Transverse colon (tissue), 4 donors: ENCODE measurements at regions not wholly inside any gene's neighbourhood (a gene's known extent, or its start where the extent isn't known, plus 50 kb on each side); places are given as distances from the start of the nearest gene placed in this dataset.

Source experiments
- POLR2AphosphoS5 ChIP-seq, 3 donors: sonication (generic); formaldehyde crosslinking; IDR thresholded peaks; one replicate each; pipeline ENCODE4 v1.6.1; 2016; ENCODE audit warnings: antibody characterized with exemption in 3 of 3
- TF ChIP-seq, protein P1 (sequence below), 5 experiments: fragments of 200-600 bp in 3 of 5; fragments of 450-650 bp in 2 of 5; sonication (generic) in 3 of 5; IDR thresholded peaks; 1 replicate in 2 of 5; 2 replicates in 3 of 5; pipeline ENCODE4 v1.5.1; 2016 to 2017; ENCODE audit warnings: antibody characterized with exemption in 5 of 5, inconsistent platforms in 3 of 5, mild to moderate bottlenecking in 2 of 5, moderate library complexity in 1 of 5

DNA sequence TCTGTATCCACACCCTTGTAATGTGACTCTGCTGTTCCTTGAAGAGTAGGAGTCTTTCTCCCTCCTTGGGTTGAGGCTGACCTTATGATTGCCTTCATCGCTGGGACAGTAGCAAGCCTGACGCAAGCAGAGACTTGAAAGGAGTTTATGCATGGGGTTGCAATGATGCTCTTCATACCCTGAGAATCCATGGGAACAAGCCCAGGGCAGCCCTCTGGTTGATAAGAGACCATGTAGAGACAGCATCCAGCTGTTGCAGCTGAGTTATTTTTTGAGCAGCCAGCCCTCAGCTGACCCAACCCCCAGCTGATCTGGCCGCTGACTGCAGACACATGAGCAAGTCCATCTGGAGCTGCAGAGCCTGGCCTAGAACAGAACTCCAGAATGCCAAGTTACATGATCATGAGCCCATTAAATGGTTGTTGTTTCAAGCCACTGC lies 60.6 kb upstream of the ARNT2 start:
- TF ChIP-seq, protein P1, sequence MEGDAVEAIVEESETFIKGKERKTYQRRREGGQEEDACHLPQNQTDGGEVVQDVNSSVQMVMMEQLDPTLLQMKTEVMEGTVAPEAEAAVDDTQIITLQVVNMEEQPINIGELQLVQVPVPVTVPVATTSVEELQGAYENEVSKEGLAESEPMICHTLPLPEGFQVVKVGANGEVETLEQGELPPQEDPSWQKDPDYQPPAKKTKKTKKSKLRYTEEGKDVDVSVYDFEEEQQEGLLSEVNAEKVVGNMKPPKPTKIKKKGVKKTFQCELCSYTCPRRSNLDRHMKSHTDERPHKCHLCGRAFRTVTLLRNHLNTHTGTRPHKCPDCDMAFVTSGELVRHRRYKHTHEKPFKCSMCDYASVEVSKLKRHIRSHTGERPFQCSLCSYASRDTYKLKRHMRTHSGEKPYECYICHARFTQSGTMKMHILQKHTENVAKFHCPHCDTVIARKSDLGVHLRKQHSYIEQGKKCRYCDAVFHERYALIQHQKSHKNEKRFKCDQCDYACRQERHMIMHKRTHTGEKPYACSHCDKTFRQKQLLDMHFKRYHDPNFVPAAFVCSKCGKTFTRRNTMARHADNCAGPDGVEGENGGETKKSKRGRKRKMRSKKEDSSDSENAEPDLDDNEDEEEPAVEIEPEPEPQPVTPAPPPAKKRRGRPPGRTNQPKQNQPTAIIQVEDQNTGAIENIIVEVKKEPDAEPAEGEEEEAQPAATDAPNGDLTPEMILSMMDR (IDR thresholded peaks at IDR 0.05): no peak
- peak; percentile 27 to 69 (median 52) for TF ChIP-seq POLR2AphosphoS5 (IDR thresholded peaks at IDR 0.05)
